ENCODE measurements at regions not wholly inside any gene's neighbourhood (a gene's known extent, or its start where the extent isn't known, plus 50 kb on each side); places are given as distances from the start of the nearest gene placed in this dataset.

DNA sequence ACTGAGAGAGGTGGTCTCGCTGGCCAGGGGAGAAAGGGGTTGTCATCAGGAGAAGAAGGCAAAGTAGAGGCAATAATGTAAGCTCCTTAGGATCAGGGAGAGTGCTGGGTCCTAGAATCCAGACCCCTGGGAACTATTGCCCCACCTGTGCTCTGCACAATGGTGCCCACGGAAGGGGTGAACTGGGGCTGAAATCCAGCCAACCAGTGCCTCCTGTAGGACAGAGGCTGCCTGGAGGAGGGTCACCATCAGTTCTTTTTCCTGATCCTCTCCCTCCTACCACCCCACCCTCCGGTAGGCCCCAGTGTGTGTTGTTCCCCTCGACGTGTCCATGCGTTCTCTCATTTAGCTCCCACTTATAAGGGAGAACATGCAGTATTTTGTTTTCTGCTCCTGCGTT, 52.9 kb upstream of the ATP2B4 start:
- Histone ChIP-seq H2AFZ (ENCODE audit: low read length) (no peak overlapping the region), H3K4me3 (ENCODE audit: extremely low read depth in 1 of 4, insufficient read depth in 2 of 4, low read depth in 3 of 4, low read length in 4 of 4) (no peak overlapping the region), H3K79me1 (ENCODE audit: low read depth, low read length) (no peaks in the 10 kb centered on the region), H4K91ac (replicated peaks; ENCODE audit: insufficient read length, low read length) (no peak overlapping the region), H3K79me2 (ENCODE audit: control insufficient read depth in 1 of 2, insufficient read depth in 2 of 2, low read length in 2 of 2) (no peaks in the 10 kb centered on the region; a peak in 1 of 4 replicates), H3K36me3 (ENCODE audit: control insufficient read depth in 2 of 4, insufficient read depth in 4 of 4, low read length in 3 of 4) (no peaks in the 10 kb centered on the region), H3K18ac (ENCODE audit: extremely low read depth, low read length) (no peak overlapping the region), H3K23me2 (ENCODE audit: low read depth, low read length) (no peaks in the 10 kb centered on the region; the same call in 1 of the 2 replicates), H3K23ac (ENCODE audit: insufficient read length) (no peak overlapping the region), H2BK12ac (ENCODE audit: low read depth, low read length) (0 out of 2 replicates have a peak overlapping the region, but pooled peaks have one; percentile 20), H3K14ac (ENCODE audit: insufficient read length) (no peak overlapping the region), H2BK120ac (replicated peaks; ENCODE audit: low read depth, low read length) (no peak overlapping the region), H3K27me3 (replicated peaks in 1 of 4; ENCODE audit: control insufficient read depth in 3 of 4, extremely low read depth in 1 of 4, insufficient read depth in 3 of 4, low read length in 3 of 4) (no peaks in the 10 kb centered on the region), H3K9ac (replicated peaks in 1 of 4; ENCODE audit: extremely low read depth in 1 of 4, low read depth in 3 of 4, low read length in 3 of 4) (no peak overlapping the region), H3K9me3 (ENCODE audit: insufficient read depth in 2 of 2, low read depth in 1 of 2, low read length in 1 of 2) (no peaks in the 10 kb centered on the region), H2BK15ac (ENCODE audit: low read length) (no peak overlapping the region), H3K4ac (replicated peaks; ENCODE audit: insufficient read length, low read depth, low read length) (no peak overlapping the region), H3K4me2 (ENCODE audit: insufficient read depth in 1 of 2, low read depth in 2 of 2, low read length in 2 of 2) (no peak overlapping the region), H4K8ac (ENCODE audit: extremely low read depth, insufficient read depth, low read length) (no peak overlapping the region; the same call in 1 of the 2 replicates), H3K4me1 (replicated peaks in 1 of 4; ENCODE audit: control insufficient read depth in 3 of 4, insufficient read depth in 4 of 4, low read length in 3 of 4) (peaks cover 0 to 9% (median 4%) of the 10 kb centered on the region in 4 experiments; a peak in 6 of 7 replicates), H2BK5ac (ENCODE audit: low read depth, low read length) (no peak overlapping the region), H3K56ac (replicated peaks; ENCODE audit: insufficient read length, low read depth, low read length) (no peak overlapping the region), H2BK20ac (ENCODE audit: low read length) (no peak overlapping the region), H3K27ac (ENCODE audit: low read depth, low read length) (no peak overlapping the region), H4K20me1 (replicated peaks in 1 of 2; ENCODE audit: control insufficient read depth in 1 of 2, insufficient read depth in 2 of 2, low read length in 2 of 2) (peaks cover 0 to 1% of the 10 kb centered on the region in 2 experiments), H4K5ac (ENCODE audit: insufficient read length, low read depth, low read length) (no peak overlapping the region), H2AK5ac (ENCODE audit: low read depth, low read length) (no peak overlapping the region)
- peak; percentile 62 to 72 for TF ChIP-seq RAD21 (IDR thresholded peaks at IDR 0.05 in 1 of 2, conservative IDR thresholded peaks at IDR 0.05 in 1 of 2; ENCODE audit: low read depth in 2 of 2, low read length in 2 of 2)
- TF ChIP-seq SIX5 (IDR thresholded peaks at IDR 0.05; ENCODE audit: low read depth, low read length), result no peak
- TF ChIP-seq, protein P1, sequence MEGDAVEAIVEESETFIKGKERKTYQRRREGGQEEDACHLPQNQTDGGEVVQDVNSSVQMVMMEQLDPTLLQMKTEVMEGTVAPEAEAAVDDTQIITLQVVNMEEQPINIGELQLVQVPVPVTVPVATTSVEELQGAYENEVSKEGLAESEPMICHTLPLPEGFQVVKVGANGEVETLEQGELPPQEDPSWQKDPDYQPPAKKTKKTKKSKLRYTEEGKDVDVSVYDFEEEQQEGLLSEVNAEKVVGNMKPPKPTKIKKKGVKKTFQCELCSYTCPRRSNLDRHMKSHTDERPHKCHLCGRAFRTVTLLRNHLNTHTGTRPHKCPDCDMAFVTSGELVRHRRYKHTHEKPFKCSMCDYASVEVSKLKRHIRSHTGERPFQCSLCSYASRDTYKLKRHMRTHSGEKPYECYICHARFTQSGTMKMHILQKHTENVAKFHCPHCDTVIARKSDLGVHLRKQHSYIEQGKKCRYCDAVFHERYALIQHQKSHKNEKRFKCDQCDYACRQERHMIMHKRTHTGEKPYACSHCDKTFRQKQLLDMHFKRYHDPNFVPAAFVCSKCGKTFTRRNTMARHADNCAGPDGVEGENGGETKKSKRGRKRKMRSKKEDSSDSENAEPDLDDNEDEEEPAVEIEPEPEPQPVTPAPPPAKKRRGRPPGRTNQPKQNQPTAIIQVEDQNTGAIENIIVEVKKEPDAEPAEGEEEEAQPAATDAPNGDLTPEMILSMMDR (IDR thresholded peaks at IDR 0.05; ENCODE audit: control extremely low read depth in 1 of 3, insufficient read depth in 1 of 3, low read depth in 1 of 3, low read length in 3 of 3), result peak; percentile 39 to 49 (median 44)
- TF ChIP-seq CBX8 (IDR thresholded peaks at IDR 0.05; ENCODE audit: borderline replicate concordance, low read depth, low read length), result no peak
- POLR2A ChIA-PET (ENCODE audit: partially characterized antibody), result interaction anchor here (1.0 to 3.1 kb wide), 3 partner anchors 11 to 15 kb away, joined by 3 to 8 read pairs (median 3); no protein-coding TSS in a partner anchor
- CTCF ChIA-PET (ENCODE audit: partially characterized antibody), result interaction anchor here (0.6 to 7.1 kb wide), 18 partner anchors 9 to 208 kb away, joined by 3 to 79 read pairs (median 4); no protein-coding TSS in a partner anchor
- DNase-seq (ENCODE audit: low read depth in 1 of 2, low spot score in 2 of 2) (no peak), FAIRE-seq (no peak)
- WGBS, 2 experiments (ENCODE audit: extremely low coverage in 1 of 2, insufficient coverage in 1 of 2, insufficient read length in 1 of 2, insufficient replicate concordance in 2 of 2, low coverage in 1 of 2, low lambda C conversion rate in 2 of 2, missing lambda C conversion rate in 1 of 2), result 85% methylated on average over 7 of the region's 7 CpGs; no CpG with 5 or more reads in 1 of the 2 experiments
